Erythroblast (primary cell): ENCODE measurements at regions not wholly inside any gene's neighbourhood (a gene's known extent, or its start where the extent isn't known, plus 50 kb on each side); places are given as distances from the start of the nearest gene placed in this dataset.

Experiments
- GATA1 ChIP-seq: IDR thresholded peaks from 2 replicates; pipeline ENCODE4 v1.6.1; 2011; ENCODE audit warnings: low read depth, mild to moderate bottlenecking, control low read depth, low read length, moderate library complexity
- POLR2A ChIP-seq: IDR thresholded peaks from 2 replicates; pipeline ENCODE4 v1.6.1; 2011; ENCODE audit warnings: mild to moderate bottlenecking, low read length

- TF ChIP-seq GATA1 (no peak), POLR2A (no peak)
Measured at GRCh38 chr18:41126541-41127235, 828.3 kb upstream of the PIK3C3 start.
